PC-9 (cell line): ENCODE measurements at regions not wholly inside any gene's neighbourhood (a gene's known extent, or its start where the extent isn't known, plus 50 kb on each side); places are given as distances from the start of the nearest gene placed in this dataset.

ENCODE experiments used
- EZH2 ChIP-seq: fragments of 200-600 bp; sonication (generic); IDR thresholded peaks from 2 replicates; pipeline ENCODE4 v1.8.0; 2017; ENCODE audit warnings: antibody characterized with exemption, low read depth
- TF ChIP-seq, protein P1 (sequence below): fragments of 200-600 bp; sonication (generic); conservative IDR thresholded peaks from 2 replicates; pipeline ENCODE4 v1.6.1; 2017; ENCODE audit warnings: mixed run types, antibody characterized with exemption, mild to moderate bottlenecking, moderate library complexity

DNA sequence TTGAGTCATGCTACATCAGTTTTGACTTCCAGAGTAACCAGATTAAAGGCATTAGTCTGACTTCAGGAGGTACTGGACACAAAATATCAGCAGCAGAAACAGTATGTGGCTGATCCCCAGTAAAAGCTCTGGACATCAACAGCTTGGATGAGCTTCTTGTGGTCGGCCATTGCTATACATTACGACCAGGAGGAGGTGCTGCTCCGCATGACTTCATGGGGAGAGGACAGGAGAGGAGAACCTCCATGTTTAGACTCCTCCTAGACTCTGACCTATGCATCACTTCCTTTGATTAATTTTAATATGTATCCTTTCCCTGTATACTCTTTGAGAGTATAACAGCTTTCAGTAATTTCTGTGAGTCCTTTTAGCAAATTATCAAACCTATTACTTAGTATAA lies 285.6 kb upstream of the ARHGEF26 start:
- TF ChIP-seq, protein P1, sequence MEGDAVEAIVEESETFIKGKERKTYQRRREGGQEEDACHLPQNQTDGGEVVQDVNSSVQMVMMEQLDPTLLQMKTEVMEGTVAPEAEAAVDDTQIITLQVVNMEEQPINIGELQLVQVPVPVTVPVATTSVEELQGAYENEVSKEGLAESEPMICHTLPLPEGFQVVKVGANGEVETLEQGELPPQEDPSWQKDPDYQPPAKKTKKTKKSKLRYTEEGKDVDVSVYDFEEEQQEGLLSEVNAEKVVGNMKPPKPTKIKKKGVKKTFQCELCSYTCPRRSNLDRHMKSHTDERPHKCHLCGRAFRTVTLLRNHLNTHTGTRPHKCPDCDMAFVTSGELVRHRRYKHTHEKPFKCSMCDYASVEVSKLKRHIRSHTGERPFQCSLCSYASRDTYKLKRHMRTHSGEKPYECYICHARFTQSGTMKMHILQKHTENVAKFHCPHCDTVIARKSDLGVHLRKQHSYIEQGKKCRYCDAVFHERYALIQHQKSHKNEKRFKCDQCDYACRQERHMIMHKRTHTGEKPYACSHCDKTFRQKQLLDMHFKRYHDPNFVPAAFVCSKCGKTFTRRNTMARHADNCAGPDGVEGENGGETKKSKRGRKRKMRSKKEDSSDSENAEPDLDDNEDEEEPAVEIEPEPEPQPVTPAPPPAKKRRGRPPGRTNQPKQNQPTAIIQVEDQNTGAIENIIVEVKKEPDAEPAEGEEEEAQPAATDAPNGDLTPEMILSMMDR, result no peak
- TF ChIP-seq EZH2, result no peak
